GM21423 (cell line): ENCODE measurements at regions not wholly inside any gene's neighbourhood (a gene's known extent, or its start where the extent isn't known, plus 50 kb on each side); places are given as distances from the start of the nearest gene placed in this dataset.

Experiments
- ATAC-seq: cut with Tn5 transposase; IDR thresholded peaks from one replicate; pipeline ENCODE4 v1.9.1; 2021; ENCODE audit warnings: mild to moderate bottlenecking, moderate library complexity; ENCODE audit not compliant: unreplicated experiment

DNA sequence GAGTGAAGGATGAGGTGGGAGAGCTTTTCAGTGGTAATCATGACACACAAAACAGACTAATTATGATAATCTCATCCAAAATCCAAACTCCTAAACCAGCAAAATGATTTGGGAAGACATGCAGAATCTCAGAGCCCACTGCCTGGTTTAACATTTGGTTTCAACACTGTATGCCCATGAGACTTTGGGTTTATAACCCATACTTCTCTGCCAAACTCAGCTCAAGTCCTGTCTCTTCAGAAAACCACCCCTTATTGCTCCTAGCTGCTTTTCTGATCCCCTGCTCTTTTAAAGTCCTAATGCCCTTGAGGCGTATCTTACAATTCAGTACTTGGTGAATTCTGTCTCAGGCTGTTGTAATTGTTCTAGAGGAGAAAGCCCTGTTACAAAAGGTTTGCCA lies 593.0 kb upstream of the ID2 start:
- no peak for ATAC-seq

DNA sequence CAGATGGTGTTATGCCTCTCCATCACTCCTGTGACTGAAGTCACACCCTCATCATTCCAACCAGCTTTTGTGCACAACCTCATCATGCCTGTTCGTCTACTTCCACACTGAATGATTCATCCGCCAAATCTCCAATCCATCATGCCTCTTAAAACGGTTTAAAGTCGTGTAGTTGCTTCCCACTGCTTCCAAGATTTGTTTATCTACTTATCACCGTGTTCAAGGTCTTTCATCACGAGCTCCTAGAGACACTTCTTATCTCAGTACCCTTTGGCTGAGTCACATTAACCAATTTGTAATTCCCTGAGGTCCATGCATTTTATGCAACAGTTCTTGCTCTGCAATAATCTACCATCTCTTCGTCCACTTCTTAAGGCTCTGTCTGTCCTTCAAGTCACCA lies 592.3 kb upstream of the ID2 start:
- ATAC-seq: no peak

DNA sequence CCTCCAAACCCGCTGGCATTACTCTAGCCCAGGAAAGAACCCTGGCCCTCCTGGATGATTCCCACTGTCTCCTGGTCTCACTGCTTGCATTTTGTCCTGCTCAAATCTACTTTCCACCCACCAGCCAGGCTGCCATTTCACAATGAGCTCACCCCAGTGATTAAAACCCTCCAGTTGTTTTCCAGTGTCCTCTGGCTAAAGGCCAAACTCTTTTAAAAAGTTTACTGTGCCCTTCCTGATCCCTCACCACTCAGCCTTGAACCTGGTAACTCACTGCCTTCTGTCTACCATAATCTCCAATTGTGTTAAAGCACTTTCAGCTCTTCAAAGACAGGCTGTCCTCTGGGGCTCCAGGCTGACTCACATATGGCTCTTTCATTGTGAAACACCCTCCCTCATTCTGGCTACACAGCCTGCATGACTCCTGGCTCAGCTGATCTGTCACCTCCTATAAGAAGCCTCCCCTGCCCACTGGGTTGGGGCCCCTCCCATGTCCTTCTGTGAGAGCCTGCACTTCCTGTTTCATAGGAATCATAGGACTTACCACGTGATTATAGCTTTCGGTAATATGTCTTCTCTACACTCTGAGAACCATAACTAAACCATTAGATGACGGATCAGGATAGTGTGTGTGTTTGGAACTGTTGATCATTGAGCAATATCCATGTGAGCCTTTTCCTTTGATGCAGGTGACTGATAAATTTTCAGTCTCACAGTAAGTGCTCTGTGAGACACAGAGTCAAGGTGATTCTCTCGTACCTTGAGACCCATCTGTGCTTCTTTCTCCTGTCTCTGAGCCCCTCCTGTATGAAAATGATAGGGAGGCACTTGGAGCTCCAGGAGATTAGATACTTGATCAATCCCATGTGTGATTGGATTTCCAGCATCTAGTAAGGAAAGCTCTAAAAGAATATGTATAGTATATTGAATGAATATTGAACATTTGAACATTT lies 590.8 kb upstream of the ID2 start:
- ATAC-seq: peak; percentile 75

DNA sequence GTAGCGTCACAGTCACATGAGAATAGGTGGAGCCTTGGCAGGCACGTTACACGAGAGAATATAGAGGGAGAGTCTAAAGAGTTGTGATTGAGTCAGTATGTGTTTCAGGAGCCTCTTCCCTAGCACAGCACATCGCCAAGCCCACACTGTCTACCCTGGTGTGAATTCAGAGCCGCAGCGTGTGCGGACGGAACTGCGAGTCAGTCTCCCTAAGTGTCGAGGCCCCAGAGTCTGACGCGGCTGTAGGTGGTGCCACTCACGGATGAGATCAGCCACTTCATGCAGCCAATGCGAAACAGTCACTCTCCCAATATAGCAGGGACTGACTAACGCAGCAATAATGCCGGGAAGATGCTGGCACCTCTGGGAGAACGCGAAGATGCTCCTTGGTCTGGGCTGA lies 587.3 kb upstream of the ID2 start:
- ATAC-seq: no peak

DNA sequence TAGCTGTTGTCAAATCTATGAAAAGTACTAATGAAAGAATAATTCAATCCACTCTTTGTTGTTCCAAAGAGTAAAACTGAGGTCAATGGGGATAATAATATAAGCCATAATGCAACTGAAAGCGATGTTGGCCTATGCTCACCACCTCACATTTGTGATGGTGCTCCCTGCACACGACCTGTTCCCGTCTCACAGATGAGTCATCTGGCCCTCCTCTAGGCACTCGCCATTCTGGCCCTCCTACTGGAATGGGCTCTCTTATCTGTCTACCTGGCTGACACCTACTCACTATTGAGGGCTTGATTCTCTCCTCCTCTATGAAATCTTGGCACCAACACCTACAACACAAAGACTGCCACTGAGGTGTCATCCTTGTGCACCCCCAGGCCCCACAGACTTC lies 585.9 kb upstream of the ID2 start:
- ATAC-seq: no peak

DNA sequence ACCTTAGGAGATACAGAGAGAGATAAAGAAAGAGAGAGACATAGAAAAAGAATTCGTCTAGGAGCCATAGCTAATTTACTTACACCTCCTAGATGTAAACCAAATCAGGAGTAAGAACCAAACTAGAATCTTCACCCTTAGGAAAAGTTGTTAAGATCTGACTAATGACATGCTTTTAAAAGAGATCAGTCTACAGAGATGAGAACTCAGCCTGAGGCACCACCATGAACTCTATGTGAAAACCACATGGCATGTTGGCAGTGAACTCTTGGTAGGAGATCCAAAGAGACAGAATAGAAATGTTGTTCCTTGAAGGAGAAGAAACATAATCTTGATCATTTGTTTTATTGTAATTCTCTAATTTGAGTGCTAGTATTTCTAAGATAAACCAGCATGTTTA lies 585.4 kb upstream of the ID2 start:
- no peak for ATAC-seq

DNA sequence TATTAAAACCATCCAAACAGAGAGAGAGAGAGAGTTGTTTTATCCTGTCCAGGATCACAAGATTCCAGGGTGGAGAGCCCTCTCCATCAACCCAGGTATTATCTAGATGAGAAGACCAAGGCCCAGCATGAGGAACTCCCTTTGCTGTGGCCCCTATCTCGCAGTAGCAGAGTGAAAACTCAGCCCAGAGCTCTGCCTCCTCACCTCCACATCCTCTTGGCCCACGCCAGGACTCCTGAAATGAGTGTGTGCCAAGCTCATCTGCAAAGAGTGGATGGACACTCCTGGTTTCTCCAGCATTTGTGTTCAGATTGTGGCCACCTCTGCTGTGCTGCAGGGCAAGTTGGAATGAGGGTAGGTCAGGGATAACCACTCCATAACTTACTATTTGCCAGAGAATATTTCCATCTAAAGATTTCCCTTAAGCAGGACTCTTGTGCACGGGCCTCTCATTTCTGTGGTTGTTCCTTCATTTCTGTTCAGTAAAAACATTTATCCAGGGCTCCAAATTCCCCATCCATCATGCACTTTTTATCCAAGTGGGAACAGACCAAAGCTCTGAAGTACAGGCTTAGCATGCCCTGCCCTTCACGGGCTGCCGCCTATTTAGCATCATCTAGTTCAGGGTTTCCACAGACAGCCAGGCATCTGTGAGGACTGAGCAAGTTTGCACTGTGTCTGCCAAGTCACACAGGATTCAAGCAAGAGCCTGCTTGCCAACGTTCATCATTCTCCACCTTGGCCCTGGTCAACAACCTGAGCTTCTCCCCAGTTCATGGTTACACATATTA lies 583.2 kb upstream of the ID2 start:
- no peak for ATAC-seq

DNA sequence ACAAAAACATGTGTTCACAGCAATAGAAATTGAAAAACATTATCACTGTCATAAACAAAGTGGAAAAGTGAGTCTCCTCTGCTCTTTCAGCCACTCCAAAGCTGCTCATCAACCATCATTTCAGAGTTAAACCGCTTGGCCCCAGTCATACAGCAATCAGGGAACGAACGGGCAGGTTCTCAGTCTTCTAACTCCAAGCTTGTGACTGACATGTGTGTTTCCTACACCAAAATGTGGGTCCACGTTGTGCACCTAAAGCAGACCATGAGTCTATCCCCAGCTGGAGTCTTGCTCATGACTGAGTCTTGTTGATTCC lies 582.6 kb upstream of the ID2 start:
- no peak for ATAC-seq

DNA sequence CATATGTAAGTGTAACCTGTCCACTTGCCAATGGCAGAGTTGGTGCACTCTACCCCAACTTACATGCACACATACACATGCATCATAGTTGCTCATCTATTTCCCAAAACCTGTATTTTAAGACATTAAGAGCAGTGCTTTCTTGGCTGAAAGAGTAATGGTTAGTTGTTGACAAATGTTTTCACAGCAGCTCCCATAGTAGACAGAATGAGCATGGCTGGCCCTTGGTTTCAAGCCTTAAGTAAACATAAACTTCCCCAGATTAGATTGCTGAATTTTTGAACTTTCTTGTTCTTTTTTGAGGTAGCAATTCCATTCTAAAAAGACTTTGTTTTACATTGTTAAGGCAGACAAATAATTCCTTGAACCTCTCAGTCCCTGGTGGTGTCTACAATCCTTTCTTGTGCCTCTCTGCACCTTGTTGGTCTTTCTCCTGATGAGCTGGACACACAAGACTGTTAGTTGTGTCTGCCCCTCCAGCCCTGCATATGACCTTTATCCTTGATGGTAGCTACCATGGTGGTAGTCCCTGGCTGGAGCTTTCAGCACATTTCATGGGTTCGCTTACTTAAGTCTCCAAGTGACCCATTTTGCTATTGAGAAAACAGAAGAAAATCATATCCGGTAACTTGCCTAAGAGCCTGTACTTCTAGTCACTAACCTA lies 580.1 kb upstream of the ID2 start:
- ATAC-seq: no peak

DNA sequence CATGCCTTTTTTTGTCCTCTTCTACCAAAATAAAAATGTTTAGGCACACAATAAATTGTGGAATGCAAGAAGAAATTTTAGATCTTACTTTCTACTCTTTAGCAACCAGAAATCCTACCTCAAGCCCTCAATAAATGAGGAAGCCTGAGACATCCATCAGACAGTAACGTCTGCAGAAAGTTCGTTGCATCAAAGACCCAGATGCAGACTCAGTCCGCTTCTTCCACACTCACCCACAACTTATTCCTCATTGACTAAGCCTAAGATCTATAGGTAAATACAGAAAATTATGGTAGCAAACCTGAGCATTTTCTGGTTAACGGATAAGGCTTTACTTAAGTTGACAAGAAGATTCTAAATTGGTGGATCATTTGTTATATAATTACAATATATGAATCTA lies 579.4 kb upstream of the ID2 start:
- ATAC-seq: no peak

DNA sequence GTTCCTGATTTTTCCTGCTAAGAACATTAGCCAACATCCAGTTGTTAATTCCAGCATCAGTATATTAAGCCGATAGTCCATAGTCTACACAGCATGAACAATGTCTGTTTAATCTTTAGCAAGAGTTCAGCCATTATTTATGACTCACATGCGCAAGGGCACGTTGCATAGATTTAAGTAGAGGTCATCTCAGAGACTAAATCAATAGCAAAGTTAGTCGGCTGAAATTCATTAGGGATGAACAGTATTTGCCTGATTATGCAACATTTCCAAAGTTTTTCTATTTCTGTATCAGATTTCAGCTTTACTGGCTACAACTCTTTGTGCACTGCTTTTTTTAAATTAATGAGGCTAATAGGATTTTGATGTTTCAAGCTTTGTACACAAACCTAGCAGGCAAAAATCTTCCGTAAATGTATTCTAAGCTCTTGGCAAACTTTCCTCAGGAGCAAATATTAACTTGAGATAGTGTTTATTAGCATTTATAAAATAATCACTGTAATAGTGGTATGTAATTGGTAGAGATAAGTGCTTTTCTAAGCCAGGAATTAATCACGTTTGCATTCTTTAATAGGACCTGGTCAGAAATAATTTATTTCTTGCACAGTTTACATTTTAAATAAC lies 578.7 kb upstream of the ID2 start:
- ATAC-seq: no peak

DNA sequence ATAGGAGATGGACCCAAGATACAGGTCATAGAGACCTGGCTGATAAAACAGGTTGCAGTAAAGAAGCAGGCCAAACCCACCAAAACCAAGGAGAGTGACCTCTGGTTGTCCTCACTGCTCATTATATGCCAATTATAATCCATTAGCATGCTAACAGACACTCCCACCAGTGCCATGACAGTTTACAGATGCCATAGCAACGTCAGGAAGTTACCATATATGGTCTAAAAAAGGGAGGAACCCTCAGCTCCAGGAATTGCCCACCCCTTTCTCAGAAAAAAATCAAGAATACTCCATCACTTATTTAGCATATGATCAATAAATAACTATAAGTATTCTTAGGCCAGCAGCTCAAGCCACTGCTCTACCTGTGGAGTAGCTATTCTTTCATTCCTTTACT lies 574.7 kb upstream of the ID2 start:
- no peak for ATAC-seq

DNA sequence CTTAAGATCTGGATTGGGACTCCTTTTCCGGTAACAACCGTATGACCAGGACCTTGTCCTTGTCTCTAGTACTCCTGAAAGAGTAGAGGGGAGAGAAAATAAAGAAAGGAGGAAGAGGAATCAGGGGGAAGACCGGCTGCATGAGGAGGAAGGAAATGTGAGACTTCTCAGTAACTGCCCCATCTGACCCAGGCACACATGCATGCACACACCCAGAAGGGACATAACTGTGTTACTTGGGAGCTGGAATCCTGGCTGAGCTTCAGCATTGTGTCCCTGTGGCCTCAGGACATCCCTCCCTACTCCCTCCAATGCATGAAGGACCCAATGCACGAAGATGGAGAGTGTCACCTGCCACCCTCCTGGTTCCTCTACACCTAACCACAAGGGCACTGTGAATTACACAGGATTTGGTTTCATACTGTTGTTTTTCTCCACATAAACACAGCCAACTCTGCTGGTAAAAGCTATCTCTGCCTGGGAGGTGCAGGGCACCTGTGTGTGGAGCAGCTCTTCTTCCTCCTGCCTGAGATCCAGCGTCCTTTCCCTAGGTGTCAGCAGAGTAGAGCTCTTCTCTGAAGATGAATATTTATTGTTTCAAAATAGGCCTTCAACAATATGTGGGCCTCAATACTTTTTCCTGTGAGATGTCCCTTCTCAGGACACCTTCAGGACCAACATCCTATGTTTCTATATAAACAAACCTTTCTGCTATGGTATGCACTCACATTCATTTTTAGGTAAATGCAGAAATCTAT lies 574.1 kb upstream of the ID2 start:
- no peak for ATAC-seq

DNA sequence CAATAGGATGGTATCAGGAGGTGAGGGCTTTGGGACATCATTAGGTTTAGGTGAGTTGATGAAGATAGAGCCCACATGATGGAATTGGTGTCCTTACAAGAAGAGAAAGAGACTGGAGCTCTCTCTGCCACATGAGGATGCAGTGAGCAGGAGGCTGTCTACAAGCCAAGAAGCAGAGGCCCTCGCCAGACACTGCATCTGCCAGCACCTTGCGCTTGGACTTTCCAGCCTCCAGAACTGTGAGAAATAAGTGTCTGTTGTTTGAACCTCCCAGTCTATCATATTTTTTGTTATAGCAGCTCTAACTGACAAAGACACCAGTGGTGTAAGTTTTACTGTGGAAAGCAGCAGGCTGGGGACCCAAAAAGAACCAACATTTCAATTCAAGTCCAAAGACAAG lies 571.1 kb upstream of the ID2 start:
- ATAC-seq: no peak

DNA sequence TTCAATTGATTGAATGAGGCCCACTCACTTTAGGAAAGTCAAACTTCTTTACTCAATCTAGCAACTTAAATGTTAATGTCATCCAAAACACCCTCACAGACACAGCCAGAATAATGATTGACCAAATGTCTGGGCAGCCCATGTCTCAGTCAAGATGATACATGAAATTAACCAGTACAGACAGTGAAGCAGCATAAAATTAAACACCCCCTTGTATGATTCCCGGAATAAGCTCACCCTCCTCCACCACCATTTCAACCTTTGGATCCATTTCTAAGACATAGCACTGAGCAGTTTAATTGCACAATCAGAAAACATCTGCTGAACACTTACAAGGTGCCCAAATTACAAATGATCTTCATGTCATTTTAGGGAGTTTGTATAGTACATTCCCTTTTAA lies 570.7 kb upstream of the ID2 start:
- no peak for ATAC-seq

DNA sequence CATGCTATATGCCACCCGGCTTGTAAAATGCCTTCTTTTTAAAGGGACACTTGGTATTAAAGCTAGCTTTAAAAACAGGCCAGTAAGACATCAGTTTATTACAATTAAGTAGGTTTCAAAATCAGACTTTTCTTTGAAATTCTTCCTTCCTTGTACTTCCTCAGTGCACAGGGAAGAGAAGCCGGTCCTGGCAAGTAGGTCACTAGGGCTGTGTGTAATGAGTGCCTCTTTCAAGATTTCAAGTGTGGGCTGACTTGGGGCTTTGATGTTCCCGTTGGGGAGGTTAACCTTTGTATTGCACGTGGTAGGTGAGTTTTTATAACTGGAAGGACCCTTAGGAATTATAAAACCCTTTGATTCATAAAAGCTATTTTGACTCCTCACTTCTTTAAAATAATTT lies 566.4 kb upstream of the ID2 start:
- ATAC-seq: no peak

DNA sequence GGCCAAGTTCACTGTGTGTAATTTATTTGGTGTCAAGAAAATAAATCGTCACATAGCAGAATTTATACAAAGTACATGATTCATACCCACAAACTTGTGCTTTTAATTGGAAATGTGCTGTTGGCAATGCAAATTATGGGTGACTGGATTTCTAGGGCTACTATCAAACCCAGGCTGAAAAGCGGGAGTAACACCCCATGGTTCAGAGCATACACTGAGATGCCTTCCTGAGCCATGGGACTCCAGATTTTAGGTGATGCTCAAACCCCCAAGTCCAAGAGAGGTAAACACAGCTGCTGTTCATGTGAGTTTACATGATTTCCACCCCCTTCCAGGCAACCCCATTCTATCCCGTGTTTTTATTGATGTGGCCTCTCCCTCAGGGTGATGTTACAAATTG lies 565.9 kb upstream of the ID2 start:
- no peak for ATAC-seq

DNA sequence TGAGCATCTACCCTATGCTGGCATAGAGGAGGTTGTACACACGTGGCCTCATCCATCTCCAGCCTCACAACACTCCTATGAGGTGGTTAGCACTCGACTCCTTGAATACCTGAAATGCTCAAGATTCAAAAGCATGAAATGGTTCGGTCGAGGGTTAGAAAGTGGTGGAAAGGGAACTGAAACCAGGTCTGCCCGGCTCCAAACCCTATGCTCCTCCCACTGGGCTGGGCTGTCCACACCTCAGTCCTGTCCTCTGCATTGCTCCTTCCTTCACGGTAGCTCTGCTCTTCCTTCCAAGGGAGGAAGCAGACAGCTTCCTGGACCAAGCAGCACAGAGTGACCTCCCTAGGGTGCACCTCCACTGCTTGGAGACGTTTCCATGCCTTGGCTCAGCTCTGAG lies 565.2 kb upstream of the ID2 start:
- ATAC-seq: peak; percentile 99

DNA sequence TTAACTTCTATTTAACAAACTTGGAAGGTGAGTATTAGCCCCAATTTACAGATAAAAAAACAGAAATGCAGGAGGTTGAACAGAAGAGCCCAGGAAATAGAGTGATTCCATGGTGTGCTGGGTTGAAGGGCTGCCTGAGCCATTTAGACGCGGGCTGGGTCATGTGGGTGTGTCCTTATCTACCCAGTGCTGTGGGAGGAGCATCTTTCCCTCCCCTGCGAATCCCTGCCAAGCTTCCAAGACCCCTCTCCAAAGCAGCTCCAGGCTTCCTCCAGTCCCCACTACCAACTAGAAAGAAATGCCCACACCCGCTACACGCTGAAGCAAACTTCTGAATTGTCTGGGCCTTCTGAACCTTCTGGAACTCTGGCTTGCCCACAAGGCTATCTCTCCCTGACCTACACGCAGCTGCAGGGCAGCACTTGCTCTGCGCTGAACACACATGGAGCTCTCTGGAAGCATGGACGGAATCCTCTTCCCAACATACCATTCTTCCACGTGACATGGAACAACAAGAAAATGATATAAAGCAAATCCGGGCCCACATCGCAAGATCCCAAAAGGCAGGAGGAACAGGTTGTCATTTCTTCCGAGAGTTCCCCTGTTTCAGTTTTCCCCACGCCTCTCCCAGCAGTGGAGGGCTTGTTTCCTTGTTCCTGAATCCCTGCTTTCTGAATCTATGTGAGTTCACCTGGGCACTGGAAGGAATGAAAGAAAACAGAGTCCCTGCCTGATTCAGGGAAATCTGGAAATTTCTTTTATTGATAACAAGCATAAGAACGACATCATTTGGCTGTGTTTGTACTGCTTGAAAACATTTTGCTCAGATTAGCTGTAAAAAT lies 562.7 kb upstream of the ID2 start:
- no peak for ATAC-seq
